NK-92 (cell line): ENCODE measurements at regions not wholly inside any gene's neighbourhood (a gene's known extent, or its start where the extent isn't known, plus 50 kb on each side); places are given as distances from the start of the nearest gene placed in this dataset.

Experiments
- DNase-seq: peaks from one replicate; lab custom pipeline; 2025; ENCODE audit not compliant: unreplicated experiment; lab: John Stamatoyannopoulos, UW

DNA sequence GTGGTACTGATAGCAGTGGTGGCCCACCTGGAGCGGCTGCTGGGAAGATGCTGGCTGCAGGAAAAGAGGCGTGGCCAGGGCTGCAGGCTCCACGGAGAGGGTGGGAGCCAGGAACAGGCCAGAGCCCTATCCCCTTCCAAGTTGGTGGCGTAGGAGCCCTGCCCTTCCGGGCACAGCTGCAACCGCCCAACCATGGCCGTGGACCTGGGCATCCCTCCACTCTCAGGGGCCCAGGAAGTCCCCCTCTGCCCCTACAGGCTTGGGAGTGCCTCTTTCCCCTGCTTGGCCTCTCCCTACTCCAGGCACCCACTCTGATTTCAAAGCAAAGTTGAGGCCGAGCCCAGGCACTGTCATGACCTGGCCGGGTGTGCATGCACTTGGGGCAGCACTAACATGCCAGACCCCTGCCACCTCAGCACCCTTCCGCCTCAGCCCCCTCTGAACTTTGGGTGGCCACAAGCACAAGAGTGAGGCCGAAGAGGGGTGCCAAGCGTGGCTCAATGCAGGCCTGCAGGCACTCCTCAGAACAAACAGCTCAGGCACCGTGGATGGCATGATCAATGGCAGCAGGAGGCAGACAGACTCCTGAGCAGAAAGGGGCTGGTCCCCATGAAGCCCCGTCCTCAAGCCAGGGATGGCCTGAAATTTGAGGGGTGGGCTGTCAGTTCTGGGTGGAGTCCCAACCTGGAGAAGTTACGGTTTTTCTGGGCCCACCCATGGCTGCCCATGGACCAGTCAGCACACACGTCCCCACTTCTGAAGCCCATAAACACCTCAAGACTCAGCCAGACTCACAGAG lies 164.9 kb upstream of the PRNP start:
- no peak for DNase-seq

DNA sequence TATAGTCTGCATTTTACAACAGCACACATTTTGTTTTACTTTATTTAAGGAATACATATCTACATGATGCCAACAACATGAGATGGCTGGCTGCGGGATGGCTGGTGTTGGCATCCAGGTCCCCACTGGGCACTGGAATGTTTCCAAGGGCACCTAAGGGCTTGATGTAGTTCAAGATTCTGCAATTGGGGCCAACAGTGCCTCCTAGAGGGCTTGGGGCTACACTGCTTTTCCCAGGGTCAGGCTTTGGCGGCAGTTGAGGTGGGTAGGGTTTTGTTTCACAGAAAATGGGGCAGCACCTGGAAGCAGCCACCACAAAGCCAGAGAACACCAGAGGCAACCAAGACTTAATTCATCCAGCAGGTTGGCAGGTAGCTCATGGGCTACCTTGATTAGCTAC lies 166.7 kb upstream of the PRNP start:
- no peak for DNase-seq

DNA sequence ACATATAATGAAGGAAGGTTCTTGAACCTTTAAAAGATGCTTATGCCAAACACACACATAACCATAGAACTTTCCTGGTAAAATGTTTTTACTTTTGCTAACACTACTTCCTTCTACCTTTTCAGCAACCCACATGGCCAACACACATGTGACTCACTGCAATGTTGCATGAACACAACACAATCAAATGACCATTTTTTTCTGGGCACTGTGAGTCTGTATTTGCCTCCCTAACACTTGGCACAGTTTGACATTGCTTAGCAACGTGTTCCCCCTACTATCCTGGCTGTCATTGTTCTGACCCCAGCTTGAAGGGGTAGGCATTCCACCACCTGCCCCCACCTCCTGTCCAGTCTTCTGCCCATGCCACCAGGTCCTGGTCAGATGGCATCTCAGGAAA lies 169.4 kb upstream of the PRNP start:
- no peak for DNase-seq

DNA sequence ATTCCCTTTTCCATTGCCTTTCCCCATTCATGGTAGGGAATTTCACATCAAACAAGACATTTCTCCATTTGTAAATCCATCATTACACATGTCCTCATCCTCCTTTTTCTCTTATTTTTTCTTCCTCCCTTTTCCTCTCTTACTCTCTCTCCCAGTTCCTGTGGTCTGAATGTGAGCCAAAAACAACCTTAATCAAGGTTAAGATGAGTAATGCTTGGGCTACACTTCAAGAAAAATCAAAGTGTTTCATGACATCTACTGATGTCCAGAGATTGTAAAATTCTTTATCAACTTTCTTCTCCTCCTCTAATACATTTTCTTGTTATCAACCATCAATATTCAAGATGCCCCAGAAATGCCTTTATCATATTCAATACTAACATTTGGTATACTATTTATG lies 172.5 kb upstream of the PRNP start:
- DNase-seq = no peak

DNA sequence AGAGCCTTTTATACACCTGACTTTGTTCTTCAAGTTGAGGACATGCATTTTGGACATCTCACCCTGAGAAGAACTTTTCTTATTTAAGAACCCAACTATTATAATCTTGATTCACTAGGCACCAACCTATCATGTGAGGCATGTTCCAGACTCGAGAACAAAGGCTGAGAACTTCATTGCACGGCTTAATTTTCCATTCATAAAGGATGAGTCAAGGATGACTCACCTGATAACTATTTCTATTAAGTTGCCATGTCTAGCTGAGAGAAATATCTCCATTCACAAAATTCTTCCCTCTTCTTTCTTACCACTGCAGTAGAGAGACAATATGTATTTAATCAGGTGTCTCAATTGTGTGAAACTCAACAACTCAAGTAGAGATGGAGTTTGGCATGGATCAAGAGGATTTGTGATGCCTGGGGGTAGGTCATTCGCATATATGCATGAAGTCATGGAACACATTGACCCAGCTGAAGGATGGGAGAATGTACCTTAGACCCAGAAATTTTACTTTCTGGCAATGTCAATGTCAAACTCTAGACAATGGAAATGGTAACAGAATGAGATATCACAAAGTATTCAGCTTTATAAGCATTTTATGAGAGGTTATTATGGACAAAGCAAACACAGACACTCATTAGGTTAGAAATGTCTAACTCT lies 173.2 kb upstream of the PRNP start:
- DNase-seq = no peak

DNA sequence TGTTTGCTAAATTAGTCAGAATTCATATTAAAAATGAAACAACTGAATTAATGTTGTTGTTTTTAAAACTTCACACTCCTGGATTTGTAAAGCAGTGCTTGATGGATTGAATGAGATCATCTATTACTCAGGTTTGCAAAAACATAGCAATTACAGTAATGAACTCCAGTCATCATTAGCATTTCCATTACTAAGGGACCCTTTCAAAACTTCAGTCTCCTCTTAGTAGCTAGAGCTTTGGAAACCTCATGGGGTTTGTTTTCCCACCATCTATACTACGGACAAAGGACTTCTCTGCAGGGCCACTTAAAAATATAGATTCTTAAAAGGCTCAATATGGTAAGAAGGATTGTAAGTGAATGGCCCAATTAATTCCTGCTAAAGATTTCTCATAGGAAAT lies 174.5 kb upstream of the PRNP start:
- no peak for DNase-seq

DNA sequence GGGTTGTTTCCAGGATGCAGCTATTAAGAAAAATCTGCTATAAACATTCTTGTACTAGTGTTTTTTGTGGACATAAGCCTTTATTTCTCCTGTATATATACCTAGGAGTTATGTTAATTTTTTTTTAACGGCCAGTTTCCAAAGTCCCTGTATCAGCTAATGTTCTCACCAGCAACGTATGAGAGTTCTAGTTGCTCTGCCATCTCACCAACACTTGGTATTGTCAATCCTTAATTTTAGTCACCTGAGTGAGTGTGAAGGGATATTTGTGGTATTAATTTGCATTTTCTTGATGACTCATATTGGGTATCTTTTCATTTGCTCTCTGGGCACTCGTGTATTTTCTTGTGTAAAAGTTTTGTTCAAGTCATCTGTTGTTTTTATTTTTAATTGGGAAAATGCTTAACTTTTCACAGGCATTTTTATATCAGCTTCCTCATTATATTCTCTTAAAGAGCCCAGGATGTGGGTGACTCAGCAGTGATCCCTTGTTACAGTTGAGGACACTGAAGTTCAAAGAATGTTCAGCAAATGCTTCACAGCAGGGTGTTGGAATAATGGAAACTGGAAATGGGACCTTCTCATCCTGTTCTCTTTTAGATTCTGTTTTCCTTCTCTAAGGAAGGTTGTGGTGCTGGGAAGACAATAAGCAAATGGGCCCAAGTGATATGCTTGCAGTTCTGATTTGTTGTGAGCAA lies 176.3 kb upstream of the PRNP start:
- DNase-seq = no peak

DNA sequence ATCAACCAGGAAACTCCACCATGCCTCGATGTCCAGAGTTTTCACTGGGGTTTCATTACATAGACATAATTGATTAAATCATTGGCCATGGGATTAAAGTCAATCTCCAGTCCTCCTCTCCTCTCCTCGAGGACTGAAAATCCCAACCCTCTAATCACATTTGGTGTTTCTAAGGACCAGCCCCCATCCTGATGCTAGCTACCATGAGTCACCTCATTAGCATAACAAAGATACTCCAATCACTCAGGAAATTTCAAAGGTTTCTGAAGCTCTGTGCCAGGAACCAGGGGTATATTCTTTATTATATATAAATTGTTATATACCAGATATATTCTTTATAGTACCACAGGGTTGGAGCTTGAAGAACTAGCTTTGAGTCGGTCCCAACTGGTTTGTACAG lies 177.5 kb upstream of the PRNP start:
- DNase-seq = no peak

DNA sequence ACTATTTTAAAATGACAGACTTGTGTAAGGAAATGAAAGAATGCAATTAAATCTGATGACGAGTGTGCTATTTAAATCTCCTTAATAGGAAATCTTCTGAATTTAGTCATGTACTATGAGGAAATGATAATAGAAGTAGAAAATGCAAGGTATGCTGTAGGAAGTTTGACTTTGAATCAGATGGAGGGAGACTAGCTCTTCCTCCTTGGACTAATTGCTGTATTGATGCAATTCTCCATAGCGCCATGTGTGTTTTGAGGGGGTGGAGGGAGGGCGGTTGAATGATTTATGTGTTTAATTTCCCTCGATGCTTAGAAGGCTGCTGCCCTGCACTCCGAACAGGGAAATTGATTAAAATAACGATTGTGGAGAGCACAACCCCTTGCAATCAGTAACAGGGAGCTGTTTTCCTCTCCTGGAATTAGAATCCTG lies 179.0 kb upstream of the PRNP start:
- no peak for DNase-seq

DNA sequence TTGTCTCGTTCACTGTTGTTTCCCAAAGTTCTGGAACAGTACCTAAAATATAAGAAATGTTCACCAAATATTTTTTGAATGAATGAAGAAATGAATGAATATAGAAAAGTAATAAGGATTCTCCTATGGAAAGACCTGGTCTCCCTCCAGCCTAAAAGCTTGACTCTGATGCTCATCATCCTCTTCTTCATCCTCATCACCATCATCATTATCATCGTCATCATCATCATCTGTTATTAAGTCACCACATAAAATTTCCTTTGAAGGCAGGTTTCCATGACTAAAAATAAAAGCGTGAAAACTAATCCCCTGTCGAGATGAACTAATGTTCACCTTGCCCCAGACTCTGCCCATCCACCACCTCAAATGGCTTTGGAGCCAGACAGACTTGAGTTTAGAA lies 181.4 kb upstream of the PRNP start:
- no peak for DNase-seq

DNA sequence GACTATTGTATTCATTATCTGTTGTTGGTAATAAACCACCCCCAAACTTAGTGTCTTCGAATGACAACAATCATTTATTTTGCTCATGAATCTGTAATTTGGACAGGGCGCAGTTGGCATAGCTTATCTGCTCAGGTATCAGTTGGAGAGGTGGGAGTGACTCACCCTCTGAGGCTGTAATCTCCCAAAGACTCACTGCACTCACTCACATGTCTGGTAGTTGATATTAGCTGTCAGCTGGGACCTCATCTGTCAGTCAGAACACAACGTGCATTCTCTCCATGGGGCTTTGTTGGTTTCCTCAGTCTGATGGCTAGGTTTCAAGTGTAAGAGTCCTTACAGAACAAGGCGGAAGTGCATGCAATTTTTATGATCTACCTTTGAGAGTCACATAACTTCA lies 183.5 kb upstream of the PRNP start:
- no peak for DNase-seq

DNA sequence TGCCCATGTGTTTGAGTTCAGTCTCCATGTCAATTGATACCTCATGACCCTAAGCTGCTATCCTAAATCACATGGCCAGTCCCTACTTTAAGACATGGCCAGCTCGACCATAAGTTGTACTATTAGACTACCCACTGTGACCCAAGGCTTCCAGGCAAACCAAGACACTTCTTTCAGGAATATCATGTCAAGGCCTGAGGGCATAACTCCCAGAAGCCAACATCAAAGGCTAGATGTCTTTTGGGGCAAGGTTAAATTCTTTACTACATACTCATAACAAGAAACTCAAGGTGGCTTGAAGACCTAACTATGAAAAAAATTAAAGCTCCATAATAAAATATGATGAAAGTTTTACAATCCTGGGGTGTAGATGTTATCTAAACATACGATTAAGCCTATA lies 192.9 kb upstream of the PRNP start:
- no peak for DNase-seq

DNA sequence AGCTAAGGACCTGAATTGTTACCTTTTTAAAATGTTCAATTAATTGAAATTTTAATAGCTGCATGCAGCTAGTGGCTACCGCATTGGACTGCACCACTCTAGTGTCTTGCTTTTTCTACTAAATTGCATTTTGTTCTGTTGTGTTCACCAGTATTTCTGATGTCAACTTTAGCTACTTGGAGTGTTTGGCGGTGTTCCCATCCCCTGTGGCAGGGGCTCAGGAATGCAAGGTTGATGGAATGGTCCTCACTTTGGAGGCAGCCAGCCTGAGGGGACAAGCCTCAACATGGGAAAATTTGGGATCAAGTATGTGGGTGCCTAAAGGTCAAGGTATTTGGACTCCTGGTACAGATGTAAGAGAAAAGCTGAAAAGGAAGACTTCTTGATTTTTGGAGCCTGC lies 194.6 kb upstream of the PRNP start:
- DNase-seq = no peak

DNA sequence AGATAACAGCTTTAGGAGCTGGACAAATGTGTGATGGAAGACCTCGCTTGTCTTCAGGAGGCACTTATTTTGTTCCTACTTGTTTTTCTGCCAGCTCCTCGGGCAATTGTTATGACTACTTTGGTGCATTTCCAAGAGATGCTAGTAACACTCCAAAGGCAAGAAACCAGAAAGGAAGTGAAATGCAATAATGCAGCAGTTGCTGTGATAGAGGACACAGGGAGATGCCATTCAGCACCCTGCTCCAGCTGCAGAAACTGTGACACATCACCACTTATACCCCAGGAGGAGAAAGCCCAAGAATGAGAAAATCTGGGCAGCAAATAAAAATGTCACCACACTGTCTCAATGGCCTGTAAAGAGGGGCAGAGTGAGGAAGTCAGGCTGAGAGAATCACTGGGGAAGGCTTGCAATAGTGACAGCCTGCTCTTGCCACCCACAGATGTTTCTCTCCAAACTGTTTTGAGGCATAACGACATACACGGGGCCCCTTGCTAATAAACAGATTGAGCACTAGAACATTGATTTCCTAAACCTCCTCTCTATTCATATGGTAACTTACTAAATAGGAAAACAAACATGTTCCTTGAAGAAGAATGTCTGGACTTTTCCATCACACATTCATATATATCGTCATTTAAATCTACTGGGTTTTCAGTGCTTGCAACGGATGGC lies 195.5 kb upstream of the PRNP start:
- no peak for DNase-seq

DNA sequence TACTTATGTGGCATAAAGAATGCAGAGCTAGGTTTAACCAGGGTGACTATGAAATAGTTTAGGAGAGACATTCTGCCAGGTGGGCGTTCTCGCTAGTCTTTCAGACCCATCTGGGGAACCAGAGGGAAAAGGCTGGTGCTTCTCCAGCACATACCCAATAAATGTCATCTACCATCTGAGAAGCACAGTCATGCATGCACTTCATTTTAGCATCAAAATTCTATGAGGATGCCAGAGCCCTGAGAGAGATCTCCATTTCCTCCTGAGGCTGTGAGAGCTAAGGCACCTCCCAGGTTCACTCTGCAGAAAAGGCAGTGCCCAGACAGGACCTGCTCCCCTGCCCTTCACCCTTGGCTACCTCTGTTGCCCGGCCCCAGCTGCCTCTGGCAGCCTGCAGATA lies 196.2 kb upstream of the PRNP start:
- DNase-seq = no peak

DNA sequence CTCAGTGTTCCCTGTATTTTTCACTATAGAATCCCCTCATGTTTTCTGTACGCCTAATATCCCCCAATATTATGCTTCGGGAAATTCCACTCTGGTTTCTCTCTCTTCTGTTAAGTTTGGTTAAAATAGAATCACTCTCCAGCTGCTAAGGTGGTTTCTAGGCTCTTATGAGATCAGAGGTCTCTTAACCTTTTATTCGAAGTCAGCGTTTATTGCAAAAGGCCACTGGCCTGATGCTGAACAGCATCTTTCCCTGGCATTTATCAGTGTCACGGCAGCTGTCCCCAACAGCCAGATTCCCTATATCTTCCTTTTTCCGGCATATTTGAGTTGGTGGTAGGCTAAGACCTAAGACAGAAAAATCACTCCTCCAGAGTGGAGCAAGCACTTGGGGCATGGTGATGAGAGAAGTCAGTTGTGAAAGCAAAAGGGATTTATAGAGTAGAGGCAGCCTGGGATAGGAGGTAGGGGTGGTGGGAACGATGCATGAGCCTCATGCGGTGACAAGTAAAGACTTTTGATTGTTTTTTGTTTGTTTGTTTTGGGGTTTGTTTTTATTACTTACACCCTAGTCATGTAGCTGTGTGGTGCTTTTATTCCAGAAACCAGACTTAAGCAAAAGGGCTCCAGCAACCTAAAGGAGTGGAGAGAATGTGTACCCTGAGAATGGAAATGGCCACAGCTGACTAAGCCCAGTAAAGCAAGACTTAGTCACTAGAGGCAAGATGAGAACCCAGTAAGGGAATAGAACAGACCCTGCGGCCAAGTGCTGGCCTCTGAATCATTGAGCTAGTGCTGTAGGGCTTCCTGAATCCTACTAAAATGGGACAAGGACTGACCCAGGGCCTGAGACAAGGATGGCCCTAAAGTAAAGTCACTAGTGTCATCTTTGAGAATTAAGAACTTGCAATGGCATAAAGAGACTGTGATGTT lies 197.6 kb upstream of the PRNP start:
- no peak for DNase-seq

DNA sequence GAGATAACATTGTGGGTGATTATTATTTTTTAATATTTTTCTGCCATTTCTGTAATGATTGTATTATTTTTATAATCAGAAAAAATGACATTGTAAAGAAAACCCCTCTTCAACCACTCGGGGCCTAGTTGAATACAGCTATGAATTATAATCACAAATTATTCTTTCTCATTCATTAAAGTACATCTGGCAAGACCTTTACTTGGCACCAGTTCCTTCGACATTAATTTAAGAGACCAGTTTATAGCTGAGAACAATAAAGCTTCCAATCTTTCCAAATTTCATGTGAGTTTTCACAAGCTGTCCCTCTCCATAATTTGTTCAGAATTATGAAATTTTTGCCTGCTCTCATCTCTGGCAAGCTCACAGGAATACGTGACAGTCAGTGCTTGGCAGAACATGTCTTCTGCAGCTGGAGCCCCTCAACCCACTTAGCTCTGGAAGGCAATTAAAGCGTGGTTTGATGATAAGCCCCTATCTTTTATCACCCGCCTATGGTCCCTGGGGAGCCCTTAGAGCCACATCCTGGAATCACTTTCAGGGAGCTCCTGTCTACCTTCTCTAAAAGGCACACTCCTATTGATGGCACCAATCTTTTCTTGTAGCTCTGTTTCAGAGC lies 201.8 kb upstream of the PRNP start:
- no peak for DNase-seq

DNA sequence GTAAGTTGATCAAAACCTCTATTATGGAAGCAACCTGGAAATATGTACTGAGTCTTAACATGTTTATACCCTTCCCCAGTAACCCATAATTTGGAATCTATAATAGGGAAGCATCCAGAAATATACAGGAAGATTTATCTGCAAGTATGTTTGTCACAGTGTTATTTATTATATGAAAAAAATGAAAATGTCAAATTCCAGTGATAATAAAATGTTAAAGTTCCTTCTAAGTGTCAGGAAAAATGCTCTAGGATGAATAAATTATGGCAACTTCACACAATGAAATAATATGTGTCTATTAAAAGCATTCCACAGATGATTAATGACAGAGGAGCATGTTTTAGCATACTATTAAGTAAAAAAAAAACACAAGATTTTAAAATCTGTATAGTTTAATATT lies 202.3 kb upstream of the PRNP start:
- no peak for DNase-seq

DNA sequence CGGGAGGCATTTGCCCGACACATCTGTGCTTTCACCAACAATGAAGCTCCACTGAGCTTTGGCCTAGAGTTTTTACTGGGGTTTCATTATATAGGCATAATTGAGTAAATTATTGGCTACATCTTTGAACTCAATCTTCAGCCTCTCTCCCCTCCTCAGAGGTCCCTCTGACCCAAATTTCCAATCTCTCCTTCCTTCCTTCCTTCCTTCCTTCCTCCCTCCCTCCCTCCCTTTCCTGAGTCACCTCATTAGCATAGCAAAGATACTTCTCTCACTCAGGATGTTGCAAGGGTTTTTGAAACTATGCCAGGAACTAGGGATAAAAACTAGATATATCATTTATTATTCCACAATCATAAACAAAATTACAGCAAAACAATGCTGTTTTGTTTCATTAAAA lies 202.8 kb upstream of the PRNP start:
- DNase-seq = no peak

DNA sequence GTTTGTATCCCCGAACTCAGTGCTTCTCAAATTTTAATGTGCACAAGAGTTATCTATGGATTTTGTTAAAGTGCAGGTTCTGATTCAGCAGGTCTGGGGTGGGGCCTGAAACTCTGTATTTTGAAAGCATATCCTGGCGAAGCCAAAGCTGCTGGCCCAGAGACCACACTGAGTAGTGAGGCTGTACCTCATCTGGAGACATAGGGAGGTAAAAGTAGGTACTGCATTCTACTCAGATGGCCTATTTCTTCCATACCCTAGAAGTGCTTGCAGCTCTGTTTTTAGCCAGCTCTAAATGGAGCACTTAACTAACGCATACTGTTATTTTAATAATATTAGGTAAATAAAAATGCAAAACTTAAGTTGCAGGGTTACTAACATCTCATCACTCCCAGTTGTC lies 206.2 kb upstream of the PRNP start:
- DNase-seq = no peak
